HepG2 (cell line): ENCODE measurements at regions not wholly inside any gene's neighbourhood (a gene's known extent, or its start where the extent isn't known, plus 50 kb on each side); places are given as distances from the start of the nearest gene placed in this dataset.

Experiments
- ATAC-seq: fragments of 200-7000 bp; cut with Tn5 transposase; 3 replicates; pipeline ENCODE4 v1.9.1; 2020; ENCODE audit warnings: mild to moderate bottlenecking, moderate library complexity
- BruUV-seq: library from RNA; stranded (reverse); fragments of 400-500 nt; replicated peaks from 2 replicates; lab custom pipeline; 2021; lab: Mats Ljungman, UMichigan
- CTCF ChIA-PET: fragments of 300-600 bp; formaldehyde crosslinking; extraction: SDS; loops from one replicate; lab custom pipeline; 2021; ENCODE audit warnings: low total read pairs, inconsistent platforms, low intra/inter-chr PET ratio; lab: Yijun Ruan, JAX
- POLR2A ChIA-PET: fragments of 350-600 bp; sonication (Branson Sonifier 250); formaldehyde crosslinking; loops from one replicate; lab custom pipeline; 2020; ENCODE audit warnings: antibody characterized with exemption, inconsistent platforms; lab: Yijun Ruan, JAX
- DNase-seq: peaks from one replicate; pipeline ENCODE4 v3.0.0-alpha.2; 2015; ENCODE audit warnings: low spot score
- FAIRE-seq: peaks from 3 replicates; lab custom pipeline; 2011; peaks lifted over from hg19 to GRCh38; lab: Jason Lieb, UNC
- H2AFZ ChIP-seq: one replicate; pipeline ENCODE4 v1.6.1; 2011; ENCODE audit warnings: low read length, inconsistent platforms
- H3K27ac ChIP-seq: fragments of 300-600 bp; 3 replicates; pipeline ENCODE4 v1.8.0; 2011; ENCODE audit warnings: mixed run types, mild to moderate bottlenecking, mixed read lengths, low read length, inconsistent platforms; ENCODE audit not compliant: insufficient read depth; ENCODE audit errors: extremely low read length
- H3K27me3 ChIP-seq, 2 experiments: fragments of 200-600 bp in 1 of 2; 2 replicates in 1 of 2; 3 replicates in 1 of 2; pipeline versions ENCODE4 v1.6.0 to v1.8.0; 2011; ENCODE audit warnings: low read length in 2 of 2, mild to moderate bottlenecking in 2 of 2, moderate library complexity in 2 of 2, inconsistent platforms in 1 of 2; ENCODE audit not compliant: insufficient read depth in 2 of 2, control insufficient read depth in 1 of 2
- H3K36me3 ChIP-seq, 2 experiments: fragments of 200-600 bp in 1 of 2; replicated peaks in 1 of 2; 2 replicates in 1 of 2; 3 replicates in 1 of 2; pipeline versions ENCODE4 v1.5.1 to v1.8.0; 2011; ENCODE audit warnings: low read length in 2 of 2, inconsistent platforms in 1 of 2; ENCODE audit not compliant: insufficient read depth in 2 of 2, control insufficient read depth in 1 of 2
- H3K4me1 ChIP-seq: 2 replicates; pipeline ENCODE4 v1.5.1; 2012; ENCODE audit warnings: low read length, inconsistent platforms; ENCODE audit not compliant: insufficient read depth
- H3K4me2 ChIP-seq: 2 replicates; pipeline ENCODE4 v1.6.0; 2011; ENCODE audit warnings: low read depth, low read length, inconsistent platforms
- H3K4me3 ChIP-seq, 3 experiments: fragments of 200-600 bp in 1 of 3; sonication (generic), shearing (Covaris generic) in 1 of 3; replicated peaks in 1 of 3; 2 replicates each; pipeline ENCODE4 v1.5.1; 2011 to 2016; ENCODE audit warnings: low read length in 3 of 3, inconsistent platforms in 2 of 3, low read depth in 2 of 3, mild to moderate bottlenecking in 2 of 3, control low read depth in 1 of 3, mixed read lengths in 1 of 3; ENCODE audit not compliant: insufficient read depth in 1 of 3
- H3K79me2 ChIP-seq: one replicate; pipeline ENCODE4 v1.6.1; 2011; ENCODE audit warnings: low read length, inconsistent platforms; ENCODE audit not compliant: insufficient read depth
- H3K9ac ChIP-seq: 2 replicates; pipeline ENCODE4 v1.6.0; 2011; ENCODE audit warnings: mild to moderate bottlenecking, low read depth, low read length, inconsistent platforms; ENCODE audit not compliant: insufficient read depth
- H3K9me3 ChIP-seq: 2 replicates; pipeline ENCODE4 v1.5.1; 2012; ENCODE audit warnings: mild to moderate bottlenecking, low read length
- H4K20me1 ChIP-seq: 2 replicates; pipeline ENCODE4 v1.6.0; 2011; ENCODE audit warnings: inconsistent platforms, mild to moderate bottlenecking, low read length, moderate library complexity; ENCODE audit not compliant: insufficient read depth
- ARHGAP35 ChIP-seq: sonication (generic); formaldehyde crosslinking; IDR thresholded peaks from 2 replicates; pipeline ENCODE4 v1.9.0; 2022; ENCODE audit warnings: mild to moderate bottlenecking, inconsistent platforms, moderate library complexity, missing genetic modification reagents, borderline replicate concordance
- SALL1 ChIP-seq: sonication (generic); formaldehyde crosslinking; IDR thresholded peaks from 2 replicates; pipeline ENCODE4 v1.8.0; 2022; ENCODE audit warnings: mild to moderate bottlenecking, missing genetic modification reagents
- SMYD3 ChIP-seq: sonication (generic); formaldehyde crosslinking; IDR thresholded peaks from 2 replicates; pipeline ENCODE4 v1.8.1; 2023; ENCODE audit warnings: mild to moderate bottlenecking, missing genetic modification reagents
- ZNF557 ChIP-seq: sonication (generic); formaldehyde crosslinking; IDR thresholded peaks from 2 replicates; pipeline ENCODE4 v1.4.0; 2020; ENCODE audit warnings: missing genetic modification reagents
- ZNF850 ChIP-seq: sonication (generic); formaldehyde crosslinking; conservative IDR thresholded peaks from 2 replicates; pipeline ENCODE4 v1.9.0; 2021; ENCODE audit warnings: mild to moderate bottlenecking, missing genetic modification reagents
- WGBS: methylation state at CpG from one replicate; pipeline ENCODE4 v1.1.6; 2017; ENCODE audit warnings: low lambda C conversion rate; 5-methylcytosine and 5-hydroxymethylcytosine counted together
- in situ Hi-C: cut with HindIII; loops from 2 replicates; pipeline ENCODE4 v1.10.0; 2017; ENCODE audit warnings: low pct_unique_long_range_greater_than_20kb; ENCODE audit not compliant: extremely low pct_ligation_motif_present
- intact Hi-C: fragments of 100-400 bp; cut with micrococcal nuclease; formaldehyde crosslinking; loops from one replicate; pipeline ENCODE4 v1.10.0; 2022; ENCODE audit not compliant: unreplicated experiment
- TF ChIP-seq, protein P1 (sequence below): IDR thresholded peaks from 2 replicates; pipeline ENCODE4 v1.6.1; 2016; ENCODE audit warnings: missing compliant biosample characterization, missing genetic modification reagents, borderline replicate concordance
- TF ChIP-seq, protein P2 (sequence below): sonication (generic); formaldehyde crosslinking; IDR thresholded peaks from 2 replicates; pipeline ENCODE4 v1.5.0; 2020; ENCODE audit warnings: mild to moderate bottlenecking, missing genetic modification reagents

- no peak overlapping the region for H3K4me2 ChIP-seq
- H3K79me2 ChIP-seq, result no peaks in the 10 kb centered on the region
- BruUV-seq, result no TSS peak
- FAIRE-seq (no peak), ATAC-seq (no peak), DNase-seq (no peak)
- ChIA-PET POLR2A (no interaction called here), CTCF (no interaction called here)
- no peak overlapping the region for H2AFZ ChIP-seq
- WGBS, result 65% methylated on average over 1 of the region's 1 CpG
- no peaks in the 10 kb centered on the region for H3K4me1 ChIP-seq
- no peaks in the 10 kb centered on the region for H3K27me3 ChIP-seq
- H4K20me1 ChIP-seq, result no peaks in the 10 kb centered on the region
- peaks cover 10% of the 10 kb centered on the region for H3K9me3 ChIP-seq
- no peak overlapping the region for H3K27ac ChIP-seq
- no peak overlapping the region for H3K4me3 ChIP-seq
- in situ Hi-C loops (no loop called here), intact Hi-C loops (no loop called here)
- no peaks in the 10 kb centered on the region for H3K36me3 ChIP-seq
- H3K9ac ChIP-seq, result no peak overlapping the region
- TF ChIP-seq SMYD3 (CRISPR knock-in tag), result no peak
- TF ChIP-seq, protein P1, sequence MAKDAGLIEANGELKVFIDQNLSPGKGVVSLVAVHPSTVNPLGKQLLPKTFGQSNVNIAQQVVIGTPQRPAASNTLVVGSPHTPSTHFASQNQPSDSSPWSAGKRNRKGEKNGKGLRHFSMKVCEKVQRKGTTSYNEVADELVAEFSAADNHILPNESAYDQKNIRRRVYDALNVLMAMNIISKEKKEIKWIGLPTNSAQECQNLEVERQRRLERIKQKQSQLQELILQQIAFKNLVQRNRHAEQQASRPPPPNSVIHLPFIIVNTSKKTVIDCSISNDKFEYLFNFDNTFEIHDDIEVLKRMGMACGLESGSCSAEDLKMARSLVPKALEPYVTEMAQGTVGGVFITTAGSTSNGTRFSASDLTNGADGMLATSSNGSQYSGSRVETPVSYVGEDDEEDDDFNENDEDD, result no peak
- TF ChIP-seq SALL1 (CRISPR knock-in tag), result no peak
- TF ChIP-seq ARHGAP35, result no peak
- TF ChIP-seq, protein P2, sequence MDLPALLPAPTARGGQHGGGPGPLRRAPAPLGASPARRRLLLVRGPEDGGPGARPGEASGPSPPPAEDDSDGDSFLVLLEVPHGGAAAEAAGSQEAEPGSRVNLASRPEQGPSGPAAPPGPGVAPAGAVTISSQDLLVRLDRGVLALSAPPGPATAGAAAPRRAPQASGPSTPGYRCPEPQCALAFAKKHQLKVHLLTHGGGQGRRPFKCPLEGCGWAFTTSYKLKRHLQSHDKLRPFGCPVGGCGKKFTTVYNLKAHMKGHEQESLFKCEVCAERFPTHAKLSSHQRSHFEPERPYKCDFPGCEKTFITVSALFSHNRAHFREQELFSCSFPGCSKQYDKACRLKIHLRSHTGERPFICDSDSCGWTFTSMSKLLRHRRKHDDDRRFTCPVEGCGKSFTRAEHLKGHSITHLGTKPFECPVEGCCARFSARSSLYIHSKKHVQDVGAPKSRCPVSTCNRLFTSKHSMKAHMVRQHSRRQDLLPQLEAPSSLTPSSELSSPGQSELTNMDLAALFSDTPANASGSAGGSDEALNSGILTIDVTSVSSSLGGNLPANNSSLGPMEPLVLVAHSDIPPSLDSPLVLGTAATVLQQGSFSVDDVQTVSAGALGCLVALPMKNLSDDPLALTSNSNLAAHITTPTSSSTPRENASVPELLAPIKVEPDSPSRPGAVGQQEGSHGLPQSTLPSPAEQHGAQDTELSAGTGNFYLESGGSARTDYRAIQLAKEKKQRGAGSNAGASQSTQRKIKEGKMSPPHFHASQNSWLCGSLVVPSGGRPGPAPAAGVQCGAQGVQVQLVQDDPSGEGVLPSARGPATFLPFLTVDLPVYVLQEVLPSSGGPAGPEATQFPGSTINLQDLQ (CRISPR knock-in tag), result no peak
- no peak for TF ChIP-seq ZNF850 (CRISPR knock-in tag)
- no peak for TF ChIP-seq ZNF557 (CRISPR knock-in tag)
These were observed 575.2 kb downstream of the PIK3C3 start for GRCh38 chr18:42530276-42530675.
